Stimulated activated CD4-positive, alpha-beta T cell treated with anti-CD3 and anti-CD28 coated beads, Interleukin-12 subunit alpha, Interleukin-12 subunit beta, amount 100 ng/mL, for 4 hours (primary cell): ENCODE measurements at regions not wholly inside any gene's neighbourhood (a gene's known extent, or its start where the extent isn't known, plus 50 kb on each side); places are given as distances from the start of the nearest gene placed in this dataset.
"Not testable (repeated sequence)": the region's sequence is repeated elsewhere in the genome, so short reads cannot be mapped to it uniquely, and the experiment has no call there.

Source experiments
- DNase-seq: peaks from one replicate; pipeline ENCODE4 v3.0.0-alpha.2; 2020

GRCh38 chr2:104904889-104905288 is 51.0 kb downstream of the POU3F3 start:
- DNase-seq = no peak

DNA sequence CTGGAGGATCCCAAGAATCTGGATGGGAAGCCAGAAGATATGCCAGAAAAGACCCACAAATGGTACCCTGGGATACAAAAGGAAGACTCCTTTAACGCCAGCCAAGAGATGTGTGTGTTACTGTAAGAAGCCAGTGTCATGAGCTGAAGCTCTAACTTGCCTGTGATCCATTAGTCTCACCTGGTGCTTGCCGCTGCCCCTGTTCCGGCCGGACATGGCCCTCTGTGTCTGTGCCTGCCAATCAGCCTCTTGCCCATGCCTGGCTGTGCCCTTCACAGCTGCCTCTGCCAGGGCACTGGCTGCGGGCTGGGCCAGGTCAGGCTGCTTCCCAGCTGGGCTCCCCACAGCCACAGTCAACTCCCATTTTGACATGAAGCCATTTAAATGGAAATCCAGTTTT is 55.4 kb downstream of the POU3F3 start:
- no peak for DNase-seq

GRCh38 chr2:104914509-104914908 is 60.6 kb downstream of the POU3F3 start:
- DNase-seq = no peak

GRCh38 chr2:104915107-104915793 is 61.3 kb downstream of the POU3F3 start:
- no peak for DNase-seq

DNA sequence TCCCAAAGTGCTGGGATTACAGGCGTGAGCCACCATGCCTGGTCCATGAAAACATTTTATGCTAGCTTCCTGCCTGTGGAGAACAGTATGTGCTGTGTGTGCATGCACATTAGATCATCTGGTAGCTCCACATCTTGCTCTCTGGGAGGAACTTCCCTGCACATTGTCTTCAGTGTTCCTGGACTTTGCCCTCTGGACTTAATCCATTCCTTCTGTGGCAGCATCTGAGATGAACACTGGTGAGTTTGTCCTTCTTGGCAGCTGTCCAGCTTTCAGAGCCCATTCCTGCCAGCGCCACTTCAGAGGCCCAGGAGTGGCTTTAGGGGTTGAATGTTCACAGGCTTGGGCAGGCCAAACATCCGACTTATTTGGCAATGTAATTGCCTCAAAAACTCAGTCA is 65.2 kb downstream of the POU3F3 start:
- DNase-seq = no peak

DNA sequence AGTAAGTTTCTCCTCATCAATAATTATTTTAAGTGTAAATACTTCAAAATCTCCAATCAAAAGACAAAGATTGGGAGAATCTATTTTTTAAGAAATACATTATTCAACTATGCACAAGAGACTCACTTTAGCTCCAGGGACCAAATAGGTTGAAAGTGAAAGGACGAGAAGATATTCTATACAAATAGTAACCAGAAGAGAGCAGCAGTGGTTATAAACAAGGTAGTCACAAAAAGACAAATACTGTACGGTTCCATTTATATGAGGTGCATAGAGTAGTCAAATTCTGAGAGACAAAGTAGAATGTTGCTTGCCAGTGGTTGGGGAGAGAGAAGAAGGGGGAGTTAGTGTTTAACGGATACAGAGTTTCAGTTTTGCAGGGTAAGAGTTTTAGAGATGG is 69.8 kb downstream of the POU3F3 start:
- no peak for DNase-seq

GRCh38 chr2:104929663-104930062 is 75.7 kb downstream of the POU3F3 start:
- DNase-seq = no peak

DNA sequence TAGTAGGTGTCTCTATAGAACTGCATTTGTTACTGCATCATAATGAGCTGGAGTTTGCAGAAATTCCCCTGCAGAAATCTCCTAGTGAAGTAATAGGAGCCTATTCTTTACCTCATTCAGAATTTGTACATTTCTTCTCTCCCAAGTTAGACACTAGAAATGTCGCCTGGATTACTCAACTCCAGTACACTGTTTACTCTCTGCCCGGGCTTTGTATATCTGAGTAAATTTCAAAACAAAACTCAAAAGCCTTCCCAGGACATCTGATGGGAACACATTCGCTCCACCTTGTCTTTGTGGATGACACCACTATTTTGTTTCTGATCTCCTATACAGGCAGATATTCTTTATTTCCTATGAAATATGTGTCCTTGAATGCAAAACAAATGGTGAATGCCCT is 76.8 kb downstream of the POU3F3 start:
- DNase-seq = no peak

GRCh38 chr2:104932243-104932642 is 78.3 kb downstream of the POU3F3 start:
- no peak for DNase-seq

GRCh38 chr2:104933151-104933917 is 79.4 kb downstream of the POU3F3 start:
- no peak for DNase-seq

DNA sequence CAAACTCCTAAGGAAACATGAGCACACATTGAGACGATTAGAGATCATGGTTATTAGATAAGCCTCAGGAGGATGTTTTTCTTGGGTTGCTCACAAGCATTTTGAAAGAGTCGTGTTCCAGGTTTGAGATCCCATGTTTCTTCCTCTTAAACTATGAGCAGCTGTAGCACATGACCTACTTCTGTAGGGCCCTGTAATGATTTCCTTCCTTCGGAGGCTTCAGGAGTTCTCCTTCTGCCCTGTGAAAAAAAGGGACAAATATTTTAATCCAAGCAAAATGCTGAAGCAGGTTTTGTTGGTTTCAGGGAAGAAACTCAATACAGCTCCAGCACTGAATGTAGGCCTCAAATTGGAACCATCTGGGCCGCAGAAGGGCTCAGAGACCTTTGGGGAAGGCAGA is 82.6 kb downstream of the POU3F3 start:
- no peak for DNase-seq

- peak; percentile 1 for DNase-seq
Measured at GRCh38 chr2:104938231-104938941, 84.5 kb downstream of the POU3F3 start.

GRCh38 chr2:104939570-104940217 is 85.8 kb downstream of the POU3F3 start:
- no peak for DNase-seq

DNA sequence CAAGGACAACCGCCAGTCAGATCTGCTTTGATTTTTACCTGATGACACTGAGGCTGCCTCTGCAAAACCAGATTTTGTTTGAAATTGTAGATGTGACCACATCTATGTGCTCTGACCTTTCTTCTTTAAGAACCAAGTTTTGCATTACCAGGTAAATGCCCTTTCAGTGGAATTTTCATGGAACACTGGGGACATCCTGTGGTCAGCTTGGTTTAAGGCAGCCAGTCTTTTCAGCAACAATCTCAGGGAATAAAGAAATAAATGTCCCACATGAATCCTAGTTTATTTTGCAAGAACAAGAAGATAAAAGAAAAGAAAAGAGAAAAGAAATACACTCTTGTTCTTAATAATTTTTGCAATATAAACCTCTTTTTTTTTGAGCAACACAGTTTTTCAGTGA is 90.6 kb downstream of the POU3F3 start:
- DNase-seq = no peak

- DNase-seq = no peak
Measured at GRCh38 chr2:104945121-104945520, 91.2 kb downstream of the POU3F3 start.

DNA sequence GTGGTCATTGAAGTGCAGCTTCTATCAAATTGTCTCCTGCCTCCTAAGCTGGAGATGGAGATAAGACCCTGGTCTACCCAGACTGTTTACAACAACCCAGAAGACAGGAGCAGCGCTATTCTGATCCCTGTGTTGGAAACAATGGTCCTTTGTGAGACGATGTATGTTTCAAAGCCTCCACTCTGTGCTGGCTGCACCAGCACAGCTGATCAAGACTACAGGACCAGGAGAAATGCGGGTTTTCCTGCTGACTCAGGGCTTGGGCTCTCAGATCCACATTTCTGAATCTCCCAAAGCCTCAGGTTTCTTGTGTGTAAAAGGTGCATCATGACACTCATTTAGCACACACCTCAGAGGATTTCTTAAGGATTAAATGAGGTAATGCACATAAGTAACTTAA is 92.0 kb downstream of the POU3F3 start:
- no peak for DNase-seq

DNA sequence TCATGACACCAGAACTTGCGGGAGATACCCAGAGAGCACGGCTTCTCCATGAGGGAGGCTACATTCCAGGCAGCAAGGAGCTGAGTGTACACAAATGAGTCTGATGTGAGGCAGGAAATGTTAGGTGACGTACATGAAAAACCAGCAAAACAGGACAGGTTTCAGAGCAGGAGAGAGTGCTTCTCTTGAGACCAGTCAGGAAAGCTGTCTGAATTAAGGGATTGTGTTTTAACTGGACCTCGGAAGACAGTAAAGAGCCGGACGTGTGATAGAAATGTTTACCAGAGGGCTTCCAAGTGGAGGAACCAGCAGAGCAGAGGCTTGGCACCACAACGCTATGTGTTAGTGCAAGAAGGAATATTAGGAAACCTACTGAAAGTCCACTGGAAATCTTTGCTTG is 90.4 kb upstream of the MRPS9 start:
- DNase-seq = not testable (repeated sequence)

DNA sequence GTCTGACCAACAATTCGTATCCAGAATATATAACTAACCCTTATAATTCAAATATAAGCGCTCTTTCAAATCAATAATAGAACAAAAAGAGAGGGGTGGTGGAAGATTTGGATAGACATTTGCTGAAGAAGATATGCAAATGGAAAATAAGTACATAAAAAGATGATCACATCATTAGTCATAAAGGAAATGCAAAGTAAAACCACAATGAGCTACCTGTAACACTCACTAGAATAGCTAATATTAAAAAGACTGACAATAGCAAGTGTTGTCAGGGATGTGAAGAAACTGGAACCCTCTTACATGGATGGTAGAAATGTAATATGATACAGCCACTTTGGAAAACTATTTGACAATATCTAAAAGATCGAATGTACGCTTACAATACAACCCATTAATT is 84.9 kb upstream of the MRPS9 start:
- DNase-seq = no peak

DNA sequence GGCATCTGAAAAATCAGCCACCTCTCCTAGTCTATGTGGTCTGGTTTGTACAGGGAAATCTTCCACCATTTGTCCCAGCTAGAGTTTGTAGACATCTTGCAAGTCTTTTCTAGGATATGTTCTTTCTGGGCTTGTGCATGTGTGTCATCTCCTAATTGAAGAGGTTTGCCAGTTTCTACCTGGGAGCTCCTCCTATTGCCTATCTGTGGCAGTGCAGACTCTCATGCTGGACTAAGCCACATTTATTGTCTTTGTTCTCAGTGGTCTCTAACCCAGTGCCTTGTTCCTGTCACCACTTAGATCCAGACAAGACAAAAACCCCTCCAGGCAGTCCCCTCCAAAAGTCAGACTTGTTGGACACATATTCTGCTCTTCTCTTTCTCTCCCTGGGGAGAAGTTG is 72.0 kb upstream of the MRPS9 start:
- no peak for DNase-seq

GRCh38 chr2:104969564-104969963 is 68.3 kb upstream of the MRPS9 start:
- no peak for DNase-seq

DNA sequence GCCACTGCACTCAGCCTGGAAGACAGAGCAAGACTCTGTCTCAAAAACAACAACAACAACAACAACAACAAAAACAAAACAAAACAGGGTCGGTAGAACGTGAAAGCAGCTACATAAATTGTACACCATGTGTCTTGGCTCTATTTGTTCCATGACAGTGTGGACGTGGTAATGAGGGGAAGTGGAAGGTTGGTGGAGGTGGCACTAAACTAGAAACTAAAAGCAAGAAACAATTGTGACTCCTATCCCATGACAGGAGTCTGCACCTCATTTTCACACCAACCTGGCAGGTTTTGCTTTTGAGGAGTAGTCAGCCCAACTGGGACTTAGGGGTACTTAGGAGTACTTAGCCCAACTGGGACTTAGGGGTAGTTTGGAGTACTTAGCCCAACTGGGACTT is 62.5 kb upstream of the MRPS9 start:
- DNase-seq = no peak

GRCh38 chr2:104975851-104976250 is 62.0 kb upstream of the MRPS9 start:
- DNase-seq = no peak

DNA sequence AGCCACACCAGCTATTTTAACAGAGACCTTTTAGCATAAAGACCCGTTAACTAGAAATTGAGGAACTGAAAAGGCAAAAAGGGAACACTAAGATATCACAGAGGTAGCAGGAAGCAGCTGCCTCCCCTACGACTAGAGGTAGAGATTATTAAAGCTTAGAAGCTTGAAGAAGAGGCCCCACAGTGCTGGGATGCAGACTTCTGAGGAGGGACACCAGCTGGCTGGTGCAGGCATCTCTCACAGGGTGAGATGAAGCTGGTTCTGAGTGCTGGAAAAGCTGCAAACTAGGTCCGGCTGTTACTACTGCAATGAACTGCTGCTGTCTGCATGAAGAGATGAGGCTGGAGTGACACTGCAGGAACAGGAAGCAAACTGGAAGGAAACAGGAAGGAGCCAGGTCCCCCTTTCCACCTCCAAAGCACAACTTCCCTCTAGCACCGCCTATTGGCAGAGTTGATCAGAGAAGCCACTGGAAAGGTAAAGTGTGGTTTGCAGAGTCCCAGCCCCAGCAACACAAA is 61.2 kb upstream of the MRPS9 start:
- DNase-seq = peak; percentile 2
